ENCODE measurements at regions not wholly inside any gene's neighbourhood (a gene's known extent, or its start where the extent isn't known, plus 50 kb on each side); places are given as distances from the start of the nearest gene placed in this dataset.

GRCh38 chr10:113279262-113279661, 273.6 kb upstream of the HABP2 start:
- TF ChIP-seq CTCF (IDR thresholded peaks at IDR 0.05) = no peak
- no peak for TF ChIP-seq POLR2A (IDR thresholded peaks at IDR 0.05)

Measured in right lobe of liver (tissue), 4 donors.